ENCODE measurements at regions not wholly inside any gene's neighbourhood (a gene's known extent, or its start where the extent isn't known, plus 50 kb on each side); places are given as distances from the start of the nearest gene placed in this dataset.
"Not testable (repeated sequence)": the region's sequence is repeated elsewhere in the genome, so short reads cannot be mapped to it uniquely, and the experiment has no call there.

- TF ChIP-seq AEBP2 (tag by site-specific recombination; IDR thresholded peaks at IDR 0.05; ENCODE audit: borderline replicate concordance); CTCF (tag by site-specific recombination; IDR thresholded peaks at IDR 0.05); ZNF76 (tag by site-specific recombination; IDR thresholded peaks at IDR 0.05; ENCODE audit: borderline replicate concordance, low read depth); ZBTB44 (tag by site-specific recombination; IDR thresholded peaks at IDR 0.05); ZNF155 (tag by site-specific recombination; IDR thresholded peaks at IDR 0.05); ZXDB (tag by site-specific recombination; IDR thresholded peaks at IDR 0.05); ZNF513 (tag by site-specific recombination; IDR thresholded peaks at IDR 0.05); TCF7L2 (IDR thresholded peaks at IDR 0.05; ENCODE audit: borderline replicate concordance, low read depth, low read length); ZNF174 (tag by site-specific recombination; IDR thresholded peaks at IDR 0.05): not testable (repeated sequence)
These were observed 201.2 kb upstream of the PCDH18 start for GRCh38 chr4:137733174-137734141.

Measured in HEK293 (cell line).